Cardiac muscle cell (in vitro differentiated cells and primary cell): ENCODE measurements at regions not wholly inside any gene's neighbourhood (a gene's known extent, or its start where the extent isn't known, plus 50 kb on each side); places are given as distances from the start of the nearest gene placed in this dataset.

ENCODE experiments used
- DNase-seq, 2 donors: peaks; one replicate each; pipeline versions ENCODE4 v3.0.0 to v3.0.0-alpha.2; 2010 to 2017; ENCODE audit warnings: low read depth in 1 of 2, low spot score in 1 of 2
- H3K27ac ChIP-seq: fragments of 200-600 bp; sonication (generic); 2 replicates; pipeline ENCODE4 v1.5.1; 2016
- H3K27me3 ChIP-seq: fragments of 200-600 bp; sonication (generic); 2 replicates; pipeline ENCODE4 v1.6.0; 2016; ENCODE audit warnings: control low read depth
- H3K36me3 ChIP-seq: fragments of 200-600 bp; sonication (generic); 2 replicates; pipeline ENCODE4 v1.5.1; 2016; ENCODE audit warnings: control low read depth
- H3K4me1 ChIP-seq: fragments of 200-600 bp; sonication (generic); 2 replicates; pipeline ENCODE4 v1.8.1; 2017; ENCODE audit warnings: low read depth, mild to moderate bottlenecking, mixed run types
- H3K4me3 ChIP-seq: fragments of 200-600 bp; sonication (generic); 2 replicates; pipeline ENCODE4 v1.5.1; 2016; ENCODE audit warnings: mild to moderate bottlenecking
- H3K9me3 ChIP-seq: fragments of 200-600 bp; sonication (generic); 2 replicates; pipeline ENCODE4 v1.5.1; 2017; ENCODE audit warnings: low read depth, mild to moderate bottlenecking, control low read depth
- TF ChIP-seq, protein P1 (sequence below): IDR thresholded peaks from 2 replicates; pipeline ENCODE4 v1.5.1; 2012; ENCODE audit warnings: low read depth, mild to moderate bottlenecking, low read length

DNA sequence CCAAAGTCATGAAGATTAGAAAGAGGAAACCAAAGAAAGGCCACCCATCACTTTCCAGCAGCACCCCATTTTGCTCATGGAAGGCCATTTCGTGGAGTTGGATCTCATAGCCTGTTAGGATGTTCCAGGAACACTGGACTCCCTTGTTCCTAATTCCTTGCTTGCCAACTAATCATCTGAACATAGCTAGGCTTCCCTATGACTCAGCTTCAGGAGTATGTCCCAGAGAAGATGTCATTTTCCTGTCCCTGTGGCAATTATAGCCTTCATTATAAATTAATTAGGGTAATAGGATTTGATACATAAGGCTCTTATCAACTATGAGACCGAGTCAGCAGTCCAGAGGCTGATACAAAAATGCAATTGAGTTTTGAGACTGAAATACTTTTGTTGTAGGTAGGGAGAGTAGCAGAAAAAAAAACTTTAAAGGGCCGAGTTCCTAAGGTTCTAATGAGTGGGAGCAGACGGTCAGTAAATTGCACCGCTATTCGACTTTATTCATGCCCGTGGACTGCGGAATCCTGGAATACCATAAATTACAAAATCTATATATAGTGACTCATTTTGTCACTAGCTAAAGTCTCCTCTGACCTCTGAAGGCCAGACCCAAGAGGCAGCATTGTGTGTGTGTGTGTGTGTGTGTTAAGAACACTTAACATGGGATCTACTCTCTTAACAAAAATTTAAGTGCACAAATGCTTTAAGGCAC, 311.8 kb downstream of the FBXO15 start:
- H3K9me3 ChIP-seq = no peaks in the 10 kb centered on the region
- H3K27ac ChIP-seq = no peak overlapping the region
- no peaks in the 10 kb centered on the region for H3K4me1 ChIP-seq
- TF ChIP-seq, protein P1, sequence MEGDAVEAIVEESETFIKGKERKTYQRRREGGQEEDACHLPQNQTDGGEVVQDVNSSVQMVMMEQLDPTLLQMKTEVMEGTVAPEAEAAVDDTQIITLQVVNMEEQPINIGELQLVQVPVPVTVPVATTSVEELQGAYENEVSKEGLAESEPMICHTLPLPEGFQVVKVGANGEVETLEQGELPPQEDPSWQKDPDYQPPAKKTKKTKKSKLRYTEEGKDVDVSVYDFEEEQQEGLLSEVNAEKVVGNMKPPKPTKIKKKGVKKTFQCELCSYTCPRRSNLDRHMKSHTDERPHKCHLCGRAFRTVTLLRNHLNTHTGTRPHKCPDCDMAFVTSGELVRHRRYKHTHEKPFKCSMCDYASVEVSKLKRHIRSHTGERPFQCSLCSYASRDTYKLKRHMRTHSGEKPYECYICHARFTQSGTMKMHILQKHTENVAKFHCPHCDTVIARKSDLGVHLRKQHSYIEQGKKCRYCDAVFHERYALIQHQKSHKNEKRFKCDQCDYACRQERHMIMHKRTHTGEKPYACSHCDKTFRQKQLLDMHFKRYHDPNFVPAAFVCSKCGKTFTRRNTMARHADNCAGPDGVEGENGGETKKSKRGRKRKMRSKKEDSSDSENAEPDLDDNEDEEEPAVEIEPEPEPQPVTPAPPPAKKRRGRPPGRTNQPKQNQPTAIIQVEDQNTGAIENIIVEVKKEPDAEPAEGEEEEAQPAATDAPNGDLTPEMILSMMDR = no peak
- no peaks in the 10 kb centered on the region for H3K27me3 ChIP-seq
- no peak overlapping the region for H3K4me3 ChIP-seq
- no peak for DNase-seq
- H3K36me3 ChIP-seq = no peaks in the 10 kb centered on the region

- Histone ChIP-seq H3K27me3 (no peaks in the 10 kb centered on the region), H3K4me3 (no peak overlapping the region), H3K36me3 (no peaks in the 10 kb centered on the region), H3K4me1 (no peaks in the 10 kb centered on the region), H3K27ac (no peak overlapping the region), H3K9me3 (no peaks in the 10 kb centered on the region)
- DNase-seq = no peak
- TF ChIP-seq, protein P1 = no peak
Measured at GRCh38 chr18:73835039-73835438, 312.6 kb downstream of the FBXO15 start.

GRCh38 chr18:73831688-73832087, 315.9 kb downstream of the FBXO15 start:
- H3K4me1 ChIP-seq = no peaks in the 10 kb centered on the region
- H3K4me3 ChIP-seq = no peak overlapping the region
- DNase-seq = no peak
- H3K9me3 ChIP-seq = no peaks in the 10 kb centered on the region
- H3K27ac ChIP-seq = no peak overlapping the region
- TF ChIP-seq, protein P1 = no peak
- H3K27me3 ChIP-seq = no peaks in the 10 kb centered on the region
- no peaks in the 10 kb centered on the region for H3K36me3 ChIP-seq

DNA sequence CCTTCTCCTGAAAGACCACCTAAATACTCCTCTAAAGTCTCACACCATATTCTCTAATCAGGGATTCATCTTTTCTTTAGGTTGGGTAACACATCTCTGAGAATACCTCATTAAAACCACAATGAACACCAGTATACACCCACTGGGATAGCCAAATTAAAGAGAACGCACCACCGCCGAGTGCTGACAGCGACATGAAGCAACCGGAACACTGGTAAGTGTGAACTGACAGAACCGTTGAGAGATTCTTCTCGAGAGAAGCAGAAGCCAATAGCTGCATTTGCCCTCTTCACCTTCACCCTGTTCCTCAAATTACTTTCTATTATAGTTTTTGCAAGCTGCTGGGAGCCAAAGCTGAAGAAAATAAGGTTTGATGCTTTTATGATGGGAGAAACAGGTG, 318.5 kb downstream of the FBXO15 start:
- DNase-seq = peak in 1 of 2 donors; percentile 38
- H3K9me3 ChIP-seq = no peaks in the 10 kb centered on the region
- H3K4me1 ChIP-seq = peaks cover 7% of the 10 kb centered on the region
- H3K27ac ChIP-seq = no peak overlapping the region
- no peaks in the 10 kb centered on the region for H3K27me3 ChIP-seq
- no peaks in the 10 kb centered on the region for H3K36me3 ChIP-seq
- H3K4me3 ChIP-seq = no peak overlapping the region
- TF ChIP-seq, protein P1 = no peak

- no peak overlapping the region for H3K27ac ChIP-seq
- no peaks in the 10 kb centered on the region for H3K36me3 ChIP-seq
- no peaks in the 10 kb centered on the region for H3K27me3 ChIP-seq
- peaks cover 7% of the 10 kb centered on the region for H3K4me1 ChIP-seq
- TF ChIP-seq, protein P1 = no peak
- no peak overlapping the region for H3K4me3 ChIP-seq
- no peaks in the 10 kb centered on the region for H3K9me3 ChIP-seq
- DNase-seq = no peak
Measured at GRCh38 chr18:73827801-73828200, 319.8 kb downstream of the FBXO15 start.
